ENCODE measurements at regions not wholly inside any gene's neighbourhood (a gene's known extent, or its start where the extent isn't known, plus 50 kb on each side); places are given as distances from the start of the nearest gene placed in this dataset.

GRCh38 chr12:30019366-30020140 lies 235.8 kb upstream of the TMTC1 start:
- H3K9ac ChIP-seq (ENCODE audit: low read length), result no peak overlapping the region
- H3K27ac ChIP-seq (ENCODE audit: low read length in 2 of 2), result no peak overlapping the region
- no peaks in the 10 kb centered on the region for H3K27me3 ChIP-seq (replicated peaks in 1 of 4; ENCODE audit: control extremely low read depth in 1 of 4, control insufficient read depth in 3 of 4, insufficient read depth in 4 of 4, low read length in 3 of 4)
- no peaks in the 10 kb centered on the region for H3K36me3 ChIP-seq (replicated peaks in 1 of 2; ENCODE audit: control extremely low read depth in 1 of 2, control insufficient read depth in 1 of 2, extremely low read depth in 1 of 2, insufficient read depth in 2 of 2, low read length in 1 of 2)
- Mint-ChIP-seq H3K27ac (no peak overlapping the region), H3K27me3 (no peaks in the 10 kb centered on the region), H3K4me3 (no peak overlapping the region), H3K4me1 (no peaks in the 10 kb centered on the region), H3K9me3 (ENCODE audit: insufficient read depth) (peaks cover 2% of the 10 kb centered on the region)
- peaks cover 0 to 2% (median 0%) of the 10 kb centered on the region in 3 donors for H3K9me3 ChIP-seq (ENCODE audit: control extremely low read depth in 1 of 3, control insufficient read depth in 2 of 3, insufficient read depth in 1 of 3, low read length in 2 of 3)
- 86% methylated on average over 2 of the region's 4 CpGs for WGBS (ENCODE audit: insufficient coverage)
- no peak for DNase-seq
- H3K4me2 ChIP-seq (replicated peaks; ENCODE audit: low read depth, low read length, poor library complexity, severe bottlenecking), result no peak overlapping the region
- TF ChIP-seq EZH2 (IDR thresholded peaks at IDR 0.05; ENCODE audit: borderline replicate concordance, insufficient read depth, low read depth, low read length, poor library complexity, severe bottlenecking) (no peak), CTCF (IDR thresholded peaks at IDR 0.05) (no peak)
- POLR2A ChIA-PET, result no interaction called here
- ATAC-seq (ENCODE audit: low read depth), result no peak
- no peaks in the 10 kb centered on the region for H3K4me1 ChIP-seq (ENCODE audit: control insufficient read depth in 2 of 2, insufficient read depth in 2 of 2, low read length in 2 of 2)
- H4K20me1 ChIP-seq (ENCODE audit: control insufficient read depth, insufficient read depth, low read length, poor library complexity, severe bottlenecking), result no peaks in the 10 kb centered on the region
- no peak overlapping the region for H3K4me3 ChIP-seq (ENCODE audit: control extremely low read depth in 1 of 5, extremely low read depth in 1 of 5, insufficient read depth in 1 of 5, low read depth in 2 of 5, low read length in 4 of 5)
- no peaks in the 10 kb centered on the region for H3K79me2 ChIP-seq (ENCODE audit: control insufficient read depth, insufficient read depth, low read length)
- no peak overlapping the region for H2AFZ ChIP-seq (ENCODE audit: insufficient read depth, low read depth, low read length, poor library complexity, severe bottlenecking)
- intact Hi-C loops (cut with micrococcal nuclease), result no loop called here
- CTCF ChIA-PET, result no interaction called here

GRCh38 chr12:30016540-30017055 lies 232.9 kb upstream of the TMTC1 start:
- Histone ChIP-seq H3K27me3 (replicated peaks in 1 of 4; ENCODE audit: control extremely low read depth in 1 of 4, control insufficient read depth in 3 of 4, insufficient read depth in 4 of 4, low read length in 3 of 4) (no peaks in the 10 kb centered on the region), H3K4me1 (ENCODE audit: control insufficient read depth in 2 of 2, insufficient read depth in 2 of 2, low read length in 2 of 2) (no peaks in the 10 kb centered on the region), H3K9ac (ENCODE audit: low read length) (no peak overlapping the region), H2AFZ (ENCODE audit: insufficient read depth, low read depth, low read length, poor library complexity, severe bottlenecking) (no peak overlapping the region), H3K4me3 (ENCODE audit: control extremely low read depth in 1 of 5, extremely low read depth in 1 of 5, insufficient read depth in 1 of 5, low read depth in 2 of 5, low read length in 4 of 5) (no peak overlapping the region), H3K36me3 (replicated peaks in 1 of 2; ENCODE audit: control extremely low read depth in 1 of 2, control insufficient read depth in 1 of 2, extremely low read depth in 1 of 2, insufficient read depth in 2 of 2, low read length in 1 of 2) (no peaks in the 10 kb centered on the region), H3K4me2 (replicated peaks; ENCODE audit: low read depth, low read length, poor library complexity, severe bottlenecking) (no peak overlapping the region), H4K20me1 (ENCODE audit: control insufficient read depth, insufficient read depth, low read length, poor library complexity, severe bottlenecking) (no peaks in the 10 kb centered on the region), H3K27ac (ENCODE audit: low read length in 2 of 2) (no peak overlapping the region), H3K9me3 (ENCODE audit: control extremely low read depth in 1 of 3, control insufficient read depth in 2 of 3, insufficient read depth in 1 of 3, low read length in 2 of 3) (no peaks in the 10 kb centered on the region), H3K79me2 (ENCODE audit: control insufficient read depth, insufficient read depth, low read length) (no peaks in the 10 kb centered on the region)
- DNase-seq, result no peak
- WGBS (ENCODE audit: insufficient coverage), result 95% methylated on average over 6 of the region's 10 CpGs
- intact Hi-C loops (cut with micrococcal nuclease), result no loop called here
- no peak overlapping the region for H3K27ac Mint-ChIP-seq
- ATAC-seq (ENCODE audit: low read depth), result no peak
- H3K4me1 Mint-ChIP-seq, result no peaks in the 10 kb centered on the region
- H3K4me3 Mint-ChIP-seq, result no peak overlapping the region
- H3K27me3 Mint-ChIP-seq, result no peaks in the 10 kb centered on the region
- TF ChIP-seq EZH2 (IDR thresholded peaks at IDR 0.05; ENCODE audit: borderline replicate concordance, insufficient read depth, low read depth, low read length, poor library complexity, severe bottlenecking), result no peak
- TF ChIP-seq CTCF (IDR thresholded peaks at IDR 0.05), result no peak
- ChIA-PET POLR2A (no interaction called here), CTCF (no interaction called here)
- H3K9me3 Mint-ChIP-seq (ENCODE audit: insufficient read depth), result peaks cover 2% of the 10 kb centered on the region
